K562 (cell line): ENCODE measurements at regions not wholly inside any gene's neighbourhood (a gene's known extent, or its start where the extent isn't known, plus 50 kb on each side); places are given as distances from the start of the nearest gene placed in this dataset.

ENCODE experiments used
- C11orf30 ChIP-seq: fragments of 450-650 bp; IDR thresholded peaks from 2 replicates; pipeline ENCODE4 v1.6.1; 2016; ENCODE audit warnings: low read depth, mild to moderate bottlenecking
- CBX8 ChIP-seq: fragments of 200-600 bp; sonication (generic); IDR thresholded peaks from 2 replicates; pipeline ENCODE4 v1.6.1; 2012; ENCODE audit warnings: borderline replicate concordance, mixed run types, low read depth, mild to moderate bottlenecking, moderate library complexity, mixed read lengths, low read length, control low read depth, inconsistent platforms; ENCODE audit not compliant: poor library complexity, severe bottlenecking; ENCODE audit errors: extremely low read depth
- ELF1 ChIP-seq: fragments of 200-800 bp; sonication (Bioruptor generic); IDR thresholded peaks from 2 replicates; pipeline ENCODE4 v1.6.1; 2016; ENCODE audit warnings: missing genetic modification characterization, missing compliant biosample characterization
- EWSR1 ChIP-seq: fragments of 450-650 bp; IDR thresholded peaks from 2 replicates; pipeline ENCODE4 v1.6.1; 2018; ENCODE audit warnings: borderline replicate concordance, mild to moderate bottlenecking, low read depth, moderate library complexity; ENCODE audit not compliant: partially characterized antibody
- MYBL2 ChIP-seq, 2 experiments: fragments of 450-650 bp in 1 of 2; sonication (generic) in 1 of 2; formaldehyde crosslinking in 1 of 2; IDR thresholded peaks; 2 replicates each; pipeline versions ENCODE4 v1.6.1 to v1.8.1; 2017 to 2022; ENCODE audit warnings: borderline replicate concordance in 1 of 2, inconsistent platforms in 1 of 2, low read depth in 1 of 2, mild to moderate bottlenecking in 1 of 2, missing genetic modification reagents in 1 of 2, moderate library complexity in 1 of 2
- TAF1 ChIP-seq: IDR thresholded peaks from 2 replicates; pipeline ENCODE4 v1.6.1; 2011; ENCODE audit warnings: mild to moderate bottlenecking, low read length, moderate library complexity; ENCODE audit not compliant: insufficient read depth, control insufficient read depth, severe bottlenecking; ENCODE audit errors: extremely low read depth
- ZBTB11 ChIP-seq, 3 experiments: fragments of 200-800 bp in 1 of 3; fragments of 250-450 bp in 1 of 3; fragments of 450-650 bp in 1 of 3; sonication (Bioruptor Pico) in 1 of 3; sonication (Bioruptor generic) in 1 of 3; formaldehyde crosslinking in 1 of 3; IDR thresholded peaks; 2 replicates each; pipeline versions ENCODE4 v1.6.1 to v1.8.0; 2016 to 2022; ENCODE audit warnings: mild to moderate bottlenecking in 2 of 3, missing genetic modification characterization in 2 of 3, missing compliant biosample characterization in 1 of 3, moderate library complexity in 1 of 3
- ZNF175 ChIP-seq: fragments of 200-800 bp; sonication (Bioruptor generic); IDR thresholded peaks from 2 replicates; pipeline ENCODE4 v1.6.1; 2016; ENCODE audit warnings: low read depth, mild to moderate bottlenecking, missing genetic modification characterization, missing compliant biosample characterization
- ZNF347 ChIP-seq: fragments of 450-650 bp; formaldehyde crosslinking; IDR thresholded peaks from 2 replicates; pipeline ENCODE4 v1.4.0; 2020; ENCODE audit warnings: low read depth, mild to moderate bottlenecking, moderate library complexity

- peak in 1 of 3 experiments; percentile 78; a peak in 2 of 6 replicates for TF ChIP-seq ZBTB11 (CRISPR knock-in tag; IDR thresholded peaks at IDR 0.05)
- TF ChIP-seq ZNF347 (CRISPR knock-in tag): no peak
- no peak for TF ChIP-seq TAF1
- TF ChIP-seq CBX8: no peak
- TF ChIP-seq ZNF175 (CRISPR knock-in tag): no peak
- no peak for TF ChIP-seq EWSR1
- TF ChIP-seq C11orf30: 0 out of 2 replicates have a peak, but pooled peaks have one; percentile 18
- TF ChIP-seq ELF1: peak; percentile 70
- no peak for TF ChIP-seq MYBL2 (IDR thresholded peaks at IDR 0.05; ENCODE audit: low read depth)
- no peak for TF ChIP-seq MYBL2 (CRISPR knock-in tag; IDR thresholded peaks at IDR 0.05; ENCODE audit: borderline replicate concordance)
Observed at GRCh38 chr1:229199261-229200243, 71.4 kb upstream of the RAB4A start (continued).
